Hindlimb muscle (tissue), 1 donor: ENCODE measurements at regions not wholly inside any gene's neighbourhood (a gene's known extent, or its start where the extent isn't known, plus 50 kb on each side); places are given as distances from the start of the nearest gene placed in this dataset.
A peak's percentile ranks its signal among the peaks of the same experiment; 100 is the strongest.

Source experiments
- DNase-seq: peaks from one replicate; pipeline ENCODE4 v3.0.0-alpha.2; 2013

- DNase-seq, result no peak
Observed at GRCh38 chr17:77664097-77664729, 294.3 kb upstream of the TNRC6C start.

GRCh38 chr17:77665833-77666232 is 292.7 kb upstream of the TNRC6C start:
- no peak for DNase-seq

GRCh38 chr17:77666462-77666861 is 292.0 kb upstream of the TNRC6C start:
- DNase-seq, result no peak

- DNase-seq, result no peak
Observed at GRCh38 chr17:77666881-77667395, 291.6 kb upstream of the TNRC6C start.

- DNase-seq, result no peak
Observed at GRCh38 chr17:77667478-77667877, 291.0 kb upstream of the TNRC6C start.

GRCh38 chr17:77668518-77668917 is 290.0 kb upstream of the TNRC6C start:
- DNase-seq, result no peak

- no peak for DNase-seq
Observed at GRCh38 chr17:77670173-77670572, 288.3 kb upstream of the TNRC6C start.

- DNase-seq, result no peak
Observed at GRCh38 chr17:77674358-77674757, 284.1 kb upstream of the TNRC6C start.

GRCh38 chr17:77675411-77675810 is 283.1 kb upstream of the TNRC6C start:
- no peak for DNase-seq

- DNase-seq, result no peak
Observed at GRCh38 chr17:77675816-77676215, 282.7 kb upstream of the TNRC6C start.

GRCh38 chr17:77676237-77676661 is 282.3 kb upstream of the TNRC6C start:
- DNase-seq, result no peak

- peak; percentile 68 for DNase-seq
Observed at GRCh38 chr17:77677211-77677610, 281.3 kb upstream of the TNRC6C start.

- DNase-seq, result no peak
Observed at GRCh38 chr17:77677630-77678029, 280.9 kb upstream of the TNRC6C start.

- no peak for DNase-seq
Observed at GRCh38 chr17:77679589-77679988, 278.9 kb upstream of the TNRC6C start.

GRCh38 chr17:77681861-77682260 is 276.6 kb upstream of the TNRC6C start:
- peak; percentile 89 for DNase-seq

GRCh38 chr17:77684803-77685798 is 273.4 kb upstream of the TNRC6C start:
- DNase-seq, result no peak

- no peak for DNase-seq
Observed at GRCh38 chr17:77685881-77686486, 272.5 kb upstream of the TNRC6C start.

- DNase-seq, result no peak
Observed at GRCh38 chr17:77686903-77687302, 271.6 kb upstream of the TNRC6C start.

GRCh38 chr17:77687417-77687816 is 271.1 kb upstream of the TNRC6C start:
- DNase-seq, result no peak

- DNase-seq, result no peak
Observed at GRCh38 chr17:77687921-77688320, 270.6 kb upstream of the TNRC6C start.

GRCh38 chr17:77688369-77688768 is 270.1 kb upstream of the TNRC6C start:
- no peak for DNase-seq

- DNase-seq, result peak; percentile 84
Observed at GRCh38 chr17:77690271-77691161, 268.0 kb upstream of the TNRC6C start.
